ENCODE measurements at regions not wholly inside any gene's neighbourhood (a gene's known extent, or its start where the extent isn't known, plus 50 kb on each side); places are given as distances from the start of the nearest gene placed in this dataset.

DNA sequence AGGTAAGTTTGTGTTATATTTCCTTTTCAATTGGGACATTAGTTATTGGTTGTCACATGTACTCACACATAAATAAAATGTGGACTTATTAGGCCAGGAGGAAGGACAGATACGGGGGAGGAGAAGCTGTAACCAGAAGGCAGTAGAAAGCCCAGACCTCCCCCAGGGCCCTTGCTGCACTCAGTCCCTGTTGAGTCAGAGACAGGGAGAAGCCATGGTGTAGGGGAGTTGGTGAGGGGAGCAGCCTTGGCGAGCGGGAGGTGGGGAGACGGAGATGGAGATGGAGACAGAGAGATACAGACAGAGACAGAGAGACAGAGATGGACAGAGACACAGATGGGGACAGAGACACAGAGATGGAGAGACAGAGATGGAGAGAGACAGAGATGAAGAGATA, 263.2 kb downstream of the DLL1 start:
- intact Hi-C loops (cut with DNase I; ENCODE audit: low total_unique reads): no loop called here

DNA sequence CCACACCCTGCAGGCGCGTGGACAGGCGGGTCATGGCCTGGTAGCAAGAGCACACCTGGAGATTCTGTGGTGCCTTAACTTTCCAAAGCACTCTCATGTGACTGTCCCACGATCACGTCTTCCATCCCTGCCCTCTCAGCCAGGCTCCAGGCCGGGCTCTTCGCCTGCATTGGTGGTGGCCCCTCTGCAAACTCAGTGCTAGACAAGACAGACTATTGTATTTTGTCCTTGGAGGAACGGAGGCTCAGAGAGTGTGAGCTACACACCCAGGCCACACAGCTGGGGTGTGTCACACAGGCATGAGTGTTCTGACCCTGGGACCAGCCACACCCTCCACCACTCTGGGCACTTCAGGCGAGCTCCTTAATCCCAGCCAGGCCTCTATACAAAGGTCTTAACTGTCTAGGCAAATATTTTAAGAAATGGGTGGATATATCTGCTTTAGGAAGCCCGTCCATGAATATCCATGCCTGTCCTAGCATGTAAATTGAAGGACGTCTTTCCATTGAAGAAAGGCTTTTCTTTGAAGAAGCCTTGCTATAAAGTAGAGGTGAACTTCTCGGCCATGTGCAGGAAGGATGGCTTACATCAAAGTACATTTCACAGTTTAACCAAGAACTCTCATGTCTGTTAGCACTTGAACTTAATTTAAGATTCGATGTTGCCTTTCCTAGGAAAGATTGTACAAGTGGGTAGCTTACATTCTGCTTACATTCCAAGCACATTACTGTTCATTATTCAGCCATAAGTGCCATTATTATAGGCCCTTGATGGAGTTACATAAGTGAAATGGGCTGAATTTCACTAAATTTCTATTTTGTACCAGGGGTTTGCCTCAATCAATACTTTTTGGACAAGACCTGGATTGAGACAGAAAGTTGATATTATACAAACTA, 263.9 kb downstream of the DLL1 start:
- Histone ChIP-seq H3K36me3 (no peaks in the 10 kb centered on the region), H3K4me1 (no peaks in the 10 kb centered on the region), H3K27ac (no peak overlapping the region), H3K9me3 (no peaks in the 10 kb centered on the region), H3K4me3 (no peak overlapping the region), H3K27me3 (no peaks in the 10 kb centered on the region)
- intact Hi-C loops (cut with DNase I; ENCODE audit: low total_unique reads): no loop called here
- no peak for TF ChIP-seq POLR2A (IDR thresholded peaks at IDR 0.05)
- TF ChIP-seq, protein P1, sequence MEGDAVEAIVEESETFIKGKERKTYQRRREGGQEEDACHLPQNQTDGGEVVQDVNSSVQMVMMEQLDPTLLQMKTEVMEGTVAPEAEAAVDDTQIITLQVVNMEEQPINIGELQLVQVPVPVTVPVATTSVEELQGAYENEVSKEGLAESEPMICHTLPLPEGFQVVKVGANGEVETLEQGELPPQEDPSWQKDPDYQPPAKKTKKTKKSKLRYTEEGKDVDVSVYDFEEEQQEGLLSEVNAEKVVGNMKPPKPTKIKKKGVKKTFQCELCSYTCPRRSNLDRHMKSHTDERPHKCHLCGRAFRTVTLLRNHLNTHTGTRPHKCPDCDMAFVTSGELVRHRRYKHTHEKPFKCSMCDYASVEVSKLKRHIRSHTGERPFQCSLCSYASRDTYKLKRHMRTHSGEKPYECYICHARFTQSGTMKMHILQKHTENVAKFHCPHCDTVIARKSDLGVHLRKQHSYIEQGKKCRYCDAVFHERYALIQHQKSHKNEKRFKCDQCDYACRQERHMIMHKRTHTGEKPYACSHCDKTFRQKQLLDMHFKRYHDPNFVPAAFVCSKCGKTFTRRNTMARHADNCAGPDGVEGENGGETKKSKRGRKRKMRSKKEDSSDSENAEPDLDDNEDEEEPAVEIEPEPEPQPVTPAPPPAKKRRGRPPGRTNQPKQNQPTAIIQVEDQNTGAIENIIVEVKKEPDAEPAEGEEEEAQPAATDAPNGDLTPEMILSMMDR (IDR thresholded peaks at IDR 0.05): no peak
- no peak for DNase-seq

More for the DNA sequence above, 263.2 kb downstream of the DLL1 start:
- H3K4me3 ChIP-seq: no peak overlapping the region
- no peaks in the 10 kb centered on the region for H3K9me3 ChIP-seq
- TF ChIP-seq POLR2A (IDR thresholded peaks at IDR 0.05): no peak
- TF ChIP-seq, protein P1 (IDR thresholded peaks at IDR 0.05): no peak
- peak in 1 of 2 donors; percentile 7 for DNase-seq
- no peaks in the 10 kb centered on the region for H3K27me3 ChIP-seq
- no peaks in the 10 kb centered on the region for H3K4me1 ChIP-seq
- no peaks in the 10 kb centered on the region for H3K36me3 ChIP-seq
- no peak overlapping the region for H3K27ac ChIP-seq

DNA sequence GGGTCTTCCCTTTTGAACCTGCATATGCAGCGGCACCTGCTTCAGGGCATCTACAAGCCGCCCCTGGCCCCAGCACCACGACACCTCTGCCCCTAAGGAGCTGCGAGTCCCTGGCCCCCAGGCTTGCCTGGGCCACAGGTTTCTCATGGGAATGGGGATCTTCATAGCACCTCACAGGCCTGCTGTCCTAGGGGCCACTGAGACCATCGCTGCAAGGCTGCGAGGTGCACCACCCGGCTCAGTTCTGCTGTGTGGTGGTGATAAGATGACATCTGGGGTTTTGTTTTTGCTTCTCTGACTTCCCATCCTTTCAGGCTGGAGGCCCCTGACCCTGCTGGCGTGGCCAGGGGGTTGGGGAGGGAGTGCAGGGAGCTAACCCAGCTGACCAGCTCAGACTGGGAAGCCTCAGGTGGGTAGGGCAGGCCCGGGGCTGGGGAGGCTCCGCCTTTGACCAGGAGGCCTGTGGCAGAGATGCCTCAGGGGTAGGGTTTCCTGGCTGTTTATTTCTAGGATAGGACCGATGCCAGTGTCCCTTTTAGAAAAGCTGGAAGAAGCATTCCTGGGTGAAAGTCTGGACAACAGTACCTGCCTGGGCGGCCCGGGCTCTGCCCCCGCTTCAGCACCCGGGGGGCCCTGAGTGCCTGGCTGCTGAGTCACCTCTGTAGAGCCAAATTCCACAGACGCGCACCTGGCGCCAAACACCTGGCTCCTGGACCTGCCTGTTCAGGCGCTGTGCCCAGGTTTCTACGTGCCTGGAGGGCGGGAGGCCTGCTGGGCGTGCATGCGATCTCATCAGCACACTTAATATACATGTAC, 264.7 kb downstream of the DLL1 start:
- no peaks in the 10 kb centered on the region for H3K27me3 ChIP-seq
- no peak for TF ChIP-seq POLR2A (IDR thresholded peaks at IDR 0.05)
- TF ChIP-seq, protein P1 (IDR thresholded peaks at IDR 0.05): no peak
- no peak overlapping the region for H3K4me3 ChIP-seq
- DNase-seq: peak in 1 of 2 donors; percentile 13
- no peak overlapping the region for H3K27ac ChIP-seq
- intact Hi-C loops (cut with DNase I; ENCODE audit: low total_unique reads): no loop called here
- no peaks in the 10 kb centered on the region for H3K9me3 ChIP-seq
- no peaks in the 10 kb centered on the region for H3K4me1 ChIP-seq
- no peaks in the 10 kb centered on the region for H3K36me3 ChIP-seq

DNA sequence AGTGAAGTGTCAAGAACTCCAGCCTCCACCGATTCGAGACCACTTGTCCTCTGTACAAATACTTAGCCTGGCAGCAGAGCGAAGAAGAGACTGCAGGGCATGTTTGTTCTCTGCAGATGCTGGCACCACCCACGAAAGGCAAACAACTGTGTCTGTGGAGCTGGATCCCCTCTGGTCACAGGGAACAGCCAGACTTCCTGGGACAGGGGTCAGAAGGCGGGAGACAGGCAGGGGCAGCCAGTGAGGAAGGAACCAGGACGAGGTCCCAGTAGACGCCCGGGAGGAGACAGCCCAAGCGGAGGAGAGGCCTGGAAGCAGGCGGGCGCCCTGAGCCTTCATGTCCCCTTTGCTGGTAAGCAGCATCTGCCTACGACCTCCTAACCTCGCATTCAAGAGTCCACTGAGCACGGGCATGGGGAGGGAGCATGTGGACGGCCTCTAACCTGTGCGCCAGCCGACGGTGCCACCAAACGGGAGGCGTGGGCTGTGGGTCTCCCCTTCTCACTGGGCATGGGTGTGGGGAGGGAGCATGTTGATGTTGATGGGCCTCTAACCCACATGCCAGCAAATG, 265.5 kb downstream of the DLL1 start:
- H3K27ac ChIP-seq: no peak overlapping the region
- no peak overlapping the region for H3K4me3 ChIP-seq
- TF ChIP-seq, protein P1 (IDR thresholded peaks at IDR 0.05): no peak
- no peak for TF ChIP-seq POLR2A (IDR thresholded peaks at IDR 0.05)
- no peaks in the 10 kb centered on the region for H3K36me3 ChIP-seq
- H3K9me3 ChIP-seq: no peaks in the 10 kb centered on the region
- no peaks in the 10 kb centered on the region for H3K4me1 ChIP-seq
- peak in 1 of 2 donors; percentile 9 for DNase-seq
- H3K27me3 ChIP-seq: no peaks in the 10 kb centered on the region
- intact Hi-C loops (cut with DNase I; ENCODE audit: low total_unique reads): no loop called here
